LoVo (cell line): ENCODE measurements at regions not wholly inside any gene's neighbourhood (a gene's known extent, or its start where the extent isn't known, plus 50 kb on each side); places are given as distances from the start of the nearest gene placed in this dataset.

Experiments
- DNase-seq: peaks from one replicate; pipeline ENCODE4 v3.0.0-alpha.2; 2016; ENCODE audit warnings: low spot score

GRCh38 chr2:216286616-216287231, 85.6 kb downstream of the MARCHF4 start:
- DNase-seq = no peak

GRCh38 chr2:216285701-216286100, 86.6 kb downstream of the MARCHF4 start:
- no peak for DNase-seq

GRCh38 chr2:216284708-216285107, 87.6 kb downstream of the MARCHF4 start:
- DNase-seq = no peak

- no peak for DNase-seq
These were observed 89.0 kb downstream of the MARCHF4 start for GRCh38 chr2:216283038-216283900.

GRCh38 chr2:216281876-216282275, 90.4 kb downstream of the MARCHF4 start:
- DNase-seq = no peak

GRCh38 chr2:216281316-216281715, 91.0 kb downstream of the MARCHF4 start:
- DNase-seq = no peak

- DNase-seq = no peak
These were observed 92.8 kb downstream of the MARCHF4 start for GRCh38 chr2:216279459-216279858.

- DNase-seq = no peak
These were observed 93.3 kb downstream of the MARCHF4 start for GRCh38 chr2:216279031-216279430.

GRCh38 chr2:216275890-216276289, 96.4 kb downstream of the MARCHF4 start:
- DNase-seq = no peak

GRCh38 chr2:216274194-216274840, 98.0 kb downstream of the MARCHF4 start:
- DNase-seq = no peak

- no peak for DNase-seq
These were observed 111.2 kb downstream of the MARCHF4 start for GRCh38 chr2:216261042-216261537.

GRCh38 chr2:216260629-216261028, 111.7 kb downstream of the MARCHF4 start:
- no peak for DNase-seq

GRCh38 chr2:216259081-216259480, 113.2 kb downstream of the MARCHF4 start:
- no peak for DNase-seq

- DNase-seq = no peak
These were observed 115.2 kb downstream of the MARCHF4 start for GRCh38 chr2:216257089-216257488.
